ENCODE measurements at regions not wholly inside any gene's neighbourhood (a gene's known extent, or its start where the extent isn't known, plus 50 kb on each side); places are given as distances from the start of the nearest gene placed in this dataset.

- TF ChIP-seq, protein P1, sequence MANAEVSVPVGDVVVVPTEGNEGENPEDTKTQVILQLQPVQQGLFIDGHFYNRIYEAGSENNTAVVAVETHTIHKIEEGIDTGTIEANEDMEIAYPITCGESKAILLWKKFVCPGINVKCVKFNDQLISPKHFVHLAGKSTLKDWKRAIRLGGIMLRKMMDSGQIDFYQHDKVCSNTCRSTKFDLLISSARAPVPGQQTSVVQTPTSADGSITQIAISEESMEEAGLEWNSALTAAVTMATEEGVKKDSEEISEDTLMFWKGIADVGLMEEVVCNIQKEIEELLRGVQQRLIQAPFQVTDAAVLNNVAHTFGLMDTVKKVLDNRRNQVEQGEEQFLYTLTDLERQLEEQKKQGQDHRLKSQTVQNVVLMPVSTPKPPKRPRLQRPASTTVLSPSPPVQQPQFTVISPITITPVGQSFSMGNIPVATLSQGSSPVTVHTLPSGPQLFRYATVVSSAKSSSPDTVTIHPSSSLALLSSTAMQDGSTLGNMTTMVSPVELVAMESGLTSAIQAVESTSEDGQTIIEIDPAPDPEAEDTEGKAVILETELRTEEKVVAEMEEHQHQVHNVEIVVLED (CRISPR knock-in tag; IDR thresholded peaks at IDR 0.05; ENCODE audit: borderline replicate concordance) = no peak
- TF ChIP-seq, protein P2, sequence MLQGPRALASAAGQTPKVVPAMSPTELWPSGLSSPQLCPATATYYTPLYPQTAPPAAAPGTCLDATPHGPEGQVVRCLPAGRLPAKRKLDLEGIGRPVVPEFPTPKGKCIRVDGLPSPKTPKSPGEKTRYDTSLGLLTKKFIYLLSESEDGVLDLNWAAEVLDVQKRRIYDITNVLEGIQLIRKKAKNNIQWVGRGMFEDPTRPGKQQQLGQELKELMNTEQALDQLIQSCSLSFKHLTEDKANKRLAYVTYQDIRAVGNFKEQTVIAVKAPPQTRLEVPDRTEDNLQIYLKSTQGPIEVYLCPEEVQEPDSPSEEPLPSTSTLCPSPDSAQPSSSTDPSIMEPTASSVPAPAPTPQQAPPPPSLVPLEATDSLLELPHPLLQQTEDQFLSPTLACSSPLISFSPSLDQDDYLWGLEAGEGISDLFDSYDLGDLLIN (CRISPR knock-in tag; IDR thresholded peaks at IDR 0.05; ENCODE audit: borderline replicate concordance) = no peak
- TF ChIP-seq MATR3 (CRISPR knock-in tag; IDR thresholded peaks at IDR 0.05) (no peak), GFI1 (CRISPR knock-in tag; IDR thresholded peaks at IDR 0.05; ENCODE audit: borderline replicate concordance) (peak; percentile 38; the same call in 1 of the 2 replicates), ETV5 (CRISPR knock-in tag; IDR thresholded peaks at IDR 0.05; ENCODE audit: borderline replicate concordance) (no peak), ZNF557 (CRISPR knock-in tag; IDR thresholded peaks at IDR 0.05) (no peak), TAF1 (CRISPR knock-in tag; IDR thresholded peaks at IDR 0.05) (no peak), RBFOX2 (IDR thresholded peaks at IDR 0.05; ENCODE audit: low read depth, low read length) (no peak), ZNF460 (CRISPR knock-in tag; IDR thresholded peaks at IDR 0.05; ENCODE audit: borderline replicate concordance) (no peak), MED13 (CRISPR knock-in tag; IDR thresholded peaks at IDR 0.05) (no peak), HNRNPH1 (optimal IDR thresholded peaks at IDR 0.05; ENCODE audit: low read depth, low read length) (no peak), ZNF496 (CRISPR knock-in tag; IDR thresholded peaks at IDR 0.05; ENCODE audit: insufficient replicate concordance) (no peak), ZFP36 (IDR thresholded peaks at IDR 0.05; ENCODE audit: borderline replicate concordance, low read depth, low read length, partially characterized antibody) (no peak), U2AF2 (IDR thresholded peaks at IDR 0.05; ENCODE audit: low read depth, low read length) (no peak), MED8 (CRISPR knock-in tag; IDR thresholded peaks at IDR 0.05; ENCODE audit: insufficient replicate concordance) (no peak), ZNF430 (CRISPR knock-in tag; IDR thresholded peaks at IDR 0.05) (0 out of 2 replicates have a peak, but pooled peaks have one; percentile 52), ZNF563 (CRISPR knock-in tag; IDR thresholded peaks at IDR 0.05) (no peak), ZNF780A (CRISPR knock-in tag; IDR thresholded peaks at IDR 0.05) (no peak), ZNF615 (CRISPR knock-in tag; IDR thresholded peaks at IDR 0.05; ENCODE audit: borderline replicate concordance) (no peak), ASH2L (IDR thresholded peaks at IDR 0.05; ENCODE audit: insufficient read length, low read depth, low read length) (no peak), ZNF670 (CRISPR knock-in tag; IDR thresholded peaks at IDR 0.05; ENCODE audit: borderline replicate concordance) (no peak)
- TF ChIP-seq, protein P3, sequence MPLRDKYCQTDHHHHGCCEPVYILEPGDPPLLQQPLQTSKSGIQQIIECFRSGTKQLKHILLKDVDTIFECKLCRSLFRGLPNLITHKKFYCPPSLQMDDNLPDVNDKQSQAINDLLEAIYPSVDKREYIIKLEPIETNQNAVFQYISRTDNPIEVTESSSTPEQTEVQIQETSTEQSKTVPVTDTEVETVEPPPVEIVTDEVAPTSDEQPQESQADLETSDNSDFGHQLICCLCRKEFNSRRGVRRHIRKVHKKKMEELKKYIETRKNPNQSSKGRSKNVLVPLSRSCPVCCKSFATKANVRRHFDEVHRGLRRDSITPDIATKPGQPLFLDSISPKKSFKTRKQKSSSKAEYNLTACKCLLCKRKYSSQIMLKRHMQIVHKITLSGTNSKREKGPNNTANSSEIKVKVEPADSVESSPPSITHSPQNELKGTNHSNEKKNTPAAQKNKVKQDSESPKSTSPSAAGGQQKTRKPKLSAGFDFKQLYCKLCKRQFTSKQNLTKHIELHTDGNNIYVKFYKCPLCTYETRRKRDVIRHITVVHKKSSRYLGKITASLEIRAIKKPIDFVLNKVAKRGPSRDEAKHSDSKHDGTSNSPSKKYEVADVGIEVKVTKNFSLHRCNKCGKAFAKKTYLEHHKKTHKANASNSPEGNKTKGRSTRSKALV (CRISPR knock-in tag; IDR thresholded peaks at IDR 0.05) = no peak
- TF ChIP-seq, protein P4, sequence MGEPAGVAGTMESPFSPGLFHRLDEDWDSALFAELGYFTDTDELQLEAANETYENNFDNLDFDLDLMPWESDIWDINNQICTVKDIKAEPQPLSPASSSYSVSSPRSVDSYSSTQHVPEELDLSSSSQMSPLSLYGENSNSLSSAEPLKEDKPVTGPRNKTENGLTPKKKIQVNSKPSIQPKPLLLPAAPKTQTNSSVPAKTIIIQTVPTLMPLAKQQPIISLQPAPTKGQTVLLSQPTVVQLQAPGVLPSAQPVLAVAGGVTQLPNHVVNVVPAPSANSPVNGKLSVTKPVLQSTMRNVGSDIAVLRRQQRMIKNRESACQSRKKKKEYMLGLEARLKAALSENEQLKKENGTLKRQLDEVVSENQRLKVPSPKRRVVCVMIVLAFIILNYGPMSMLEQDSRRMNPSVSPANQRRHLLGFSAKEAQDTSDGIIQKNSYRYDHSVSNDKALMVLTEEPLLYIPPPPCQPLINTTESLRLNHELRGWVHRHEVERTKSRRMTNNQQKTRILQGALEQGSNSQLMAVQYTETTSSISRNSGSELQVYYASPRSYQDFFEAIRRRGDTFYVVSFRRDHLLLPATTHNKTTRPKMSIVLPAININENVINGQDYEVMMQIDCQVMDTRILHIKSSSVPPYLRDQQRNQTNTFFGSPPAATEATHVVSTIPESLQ (CRISPR knock-in tag; conservative IDR thresholded peaks at IDR 0.05) = no peak
Observed at GRCh38 chr11:134742956-134743819, 331.1 kb upstream of the B3GAT1 start (continued).
